ENCODE measurements at regions not wholly inside any gene's neighbourhood (a gene's known extent, or its start where the extent isn't known, plus 50 kb on each side); places are given as distances from the start of the nearest gene placed in this dataset.
"Not testable (repeated sequence)": the region's sequence is repeated elsewhere in the genome, so short reads cannot be mapped to it uniquely, and the experiment has no call there.

DNA sequence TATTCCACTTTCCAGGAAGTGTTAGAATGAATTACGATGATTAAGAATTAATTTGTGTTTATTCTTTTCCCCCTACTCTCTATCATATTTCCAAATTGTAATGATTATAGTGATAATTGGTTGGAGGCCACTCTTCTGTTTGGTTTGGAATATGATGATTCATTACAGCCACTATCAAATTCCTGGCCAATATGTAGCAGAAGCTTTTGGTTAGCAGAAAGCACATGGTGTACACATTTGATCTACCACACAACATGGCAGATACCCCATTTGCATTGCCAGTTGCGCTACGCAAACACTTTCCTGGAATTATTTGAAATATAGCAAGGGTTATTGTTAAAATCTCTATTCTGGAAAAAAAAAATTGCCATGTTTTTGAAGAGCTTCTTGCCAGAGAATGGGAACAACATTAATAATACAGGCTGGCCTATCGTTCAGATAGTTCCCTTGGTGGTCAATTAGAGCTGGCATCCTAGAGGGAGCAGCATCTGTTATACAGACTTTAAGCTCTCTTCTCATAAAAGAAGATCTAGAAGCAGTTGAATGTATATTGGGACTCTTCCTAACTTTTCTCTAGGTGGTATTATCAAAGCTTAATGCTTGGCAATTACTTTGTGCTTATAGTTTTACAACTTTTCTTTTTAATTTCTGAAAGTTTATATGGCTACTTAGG, 455.0 kb upstream of the ACTBL2 start:
- in situ Hi-C loops (cut with HindIII; ENCODE audit: low pct_unique_long_range_greater_than_20kb, low sequenced_read_pairs) = no loop called here
- no peak for TF ChIP-seq JUND (IDR thresholded peaks at IDR 0.05; ENCODE audit: low read depth)
- no peak for DNase-seq (ENCODE audit: low read depth in 1 of 2, low spot score in 1 of 2)

DNA sequence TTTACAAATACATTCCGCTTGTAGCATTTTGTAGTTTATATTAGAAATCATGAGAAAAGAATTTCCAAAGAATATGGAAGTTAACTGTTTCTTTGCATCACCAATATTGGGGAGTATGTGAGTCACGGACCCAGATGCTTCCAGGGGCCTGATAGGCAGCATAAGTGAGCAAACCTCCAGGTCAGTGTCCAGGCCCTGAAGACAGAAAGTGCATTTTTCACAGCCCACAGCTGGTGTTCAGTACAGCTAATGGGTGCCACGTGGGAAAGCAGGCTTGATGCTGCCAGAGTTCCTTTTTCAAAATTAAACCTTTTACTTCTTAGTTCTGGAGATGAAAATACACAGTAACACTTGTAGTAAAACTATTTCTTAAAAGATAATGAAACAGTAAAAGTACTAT, 454.4 kb upstream of the ACTBL2 start:
- DNase-seq (ENCODE audit: low read depth in 1 of 2, low spot score in 1 of 2) = no peak
- in situ Hi-C loops (cut with HindIII; ENCODE audit: low pct_unique_long_range_greater_than_20kb, low sequenced_read_pairs) = no loop called here

DNA sequence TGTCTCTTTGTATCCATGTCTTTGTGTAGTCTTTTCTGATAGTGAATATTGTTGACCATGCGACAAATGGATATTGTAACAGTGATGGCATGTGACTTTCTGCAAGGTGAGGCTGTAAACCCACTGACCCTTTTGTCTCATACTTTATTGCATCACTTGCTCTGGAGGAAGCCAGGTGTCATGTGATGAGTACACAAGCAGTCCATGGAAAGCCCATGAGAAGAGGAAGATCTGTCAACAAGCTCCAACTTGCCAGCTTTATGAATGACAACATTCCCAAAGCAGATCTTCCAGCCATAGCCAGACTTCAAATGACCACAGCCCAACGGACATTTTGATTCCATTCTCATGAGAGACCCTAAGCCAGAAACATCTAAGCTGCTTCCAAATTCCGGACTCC, 450.1 kb upstream of the ACTBL2 start:
- no peak for TF ChIP-seq JUND (IDR thresholded peaks at IDR 0.05; ENCODE audit: low read depth)
- in situ Hi-C loops (cut with HindIII; ENCODE audit: low pct_unique_long_range_greater_than_20kb, low sequenced_read_pairs) = no loop called here
- DNase-seq (ENCODE audit: low read depth in 1 of 2, low spot score in 1 of 2) = no peak

More for the DNA sequence above, 454.4 kb upstream of the ACTBL2 start:
- no peak for TF ChIP-seq JUND (IDR thresholded peaks at IDR 0.05; ENCODE audit: low read depth)

DNA sequence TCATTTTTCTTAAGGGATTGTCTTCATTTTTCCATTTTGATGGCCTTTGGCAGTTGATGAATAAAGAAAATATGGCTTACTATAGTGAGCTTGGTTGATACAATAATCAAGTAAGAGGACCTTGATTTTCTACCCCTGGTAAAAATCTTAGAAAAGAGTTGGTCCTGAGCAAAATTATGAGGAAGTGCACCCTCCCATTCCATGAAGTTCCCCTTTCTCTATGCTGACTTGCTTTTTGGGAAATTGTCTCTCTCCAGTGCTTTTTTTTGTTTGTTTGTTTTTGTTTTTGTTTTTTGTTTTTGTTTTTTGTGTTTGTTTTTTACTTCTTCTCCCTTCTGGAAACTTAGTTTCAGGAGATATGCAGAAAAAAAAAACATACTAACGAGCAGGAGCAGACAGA, 449.2 kb upstream of the ACTBL2 start:
- in situ Hi-C loops (cut with HindIII; ENCODE audit: low pct_unique_long_range_greater_than_20kb, low sequenced_read_pairs) = no loop called here
- no peak for TF ChIP-seq JUND (IDR thresholded peaks at IDR 0.05; ENCODE audit: low read depth)
- DNase-seq (ENCODE audit: low read depth in 1 of 2, low spot score in 1 of 2) = no peak

DNA sequence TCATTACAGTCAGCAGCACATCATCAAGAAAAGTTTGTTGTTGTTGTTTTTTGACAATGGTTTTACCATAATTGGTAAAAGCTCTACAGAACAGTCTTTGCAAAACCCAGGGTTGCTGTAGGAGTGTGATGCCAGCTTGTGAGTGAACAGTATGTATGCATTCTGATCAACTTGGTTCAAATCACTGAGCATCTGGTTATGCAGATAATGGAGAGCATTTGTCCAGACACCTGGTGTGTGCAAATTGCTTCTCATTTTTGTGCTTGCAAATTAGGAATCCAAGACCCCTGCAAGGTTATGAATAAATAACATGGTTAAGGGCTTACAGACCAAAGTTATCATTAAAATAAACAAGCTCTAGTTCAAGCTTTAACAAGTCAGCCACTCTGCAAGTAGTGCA, 448.7 kb upstream of the ACTBL2 start:
- in situ Hi-C loops (cut with HindIII; ENCODE audit: low pct_unique_long_range_greater_than_20kb, low sequenced_read_pairs) = no loop called here
- TF ChIP-seq JUND (IDR thresholded peaks at IDR 0.05; ENCODE audit: low read depth) = no peak
- no peak for DNase-seq (ENCODE audit: low read depth in 1 of 2, low spot score in 1 of 2)

DNA sequence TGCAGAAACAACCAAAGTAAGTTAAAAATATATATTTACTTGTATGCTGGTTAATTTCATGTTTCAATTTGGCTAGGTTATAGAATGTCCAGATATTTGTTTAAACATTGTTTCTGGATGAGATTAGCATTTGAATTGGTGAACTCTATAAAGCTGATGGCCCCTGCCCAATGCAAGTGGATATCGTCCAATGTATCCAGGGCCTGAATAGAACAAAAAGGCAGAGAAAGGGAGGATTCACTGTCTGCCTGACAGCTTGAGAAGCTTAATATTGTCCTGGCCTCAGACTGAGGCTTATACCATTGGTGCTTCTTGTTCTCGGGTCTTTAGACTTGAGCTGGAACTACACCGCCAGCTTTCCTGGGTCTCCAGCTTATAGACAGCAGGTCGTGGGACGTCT, 446.7 kb upstream of the ACTBL2 start:
- DNase-seq (ENCODE audit: low read depth in 1 of 2, low spot score in 1 of 2) = no peak
- TF ChIP-seq JUND (IDR thresholded peaks at IDR 0.05; ENCODE audit: low read depth) = no peak
- in situ Hi-C loops (cut with HindIII; ENCODE audit: low pct_unique_long_range_greater_than_20kb, low sequenced_read_pairs) = no loop called here

DNA sequence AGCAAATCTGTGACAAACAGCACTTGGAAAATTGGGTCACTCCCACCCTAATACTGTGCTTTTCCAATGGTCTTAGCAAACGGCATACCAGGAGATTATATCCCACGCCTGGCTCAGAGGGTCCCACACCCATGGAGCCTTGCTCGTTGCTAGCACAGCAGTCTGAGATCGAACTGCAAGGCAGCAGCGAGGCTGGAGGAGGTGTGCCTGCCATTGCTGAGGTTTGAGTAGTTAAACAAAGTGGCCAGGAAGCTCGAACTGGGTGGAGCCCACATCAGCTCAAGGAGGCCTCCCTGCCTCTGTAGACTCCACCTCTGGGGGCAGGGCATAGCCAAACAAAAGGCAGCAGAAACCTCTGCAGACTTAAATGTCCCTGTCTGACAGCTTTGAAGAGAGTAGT, 440.5 kb upstream of the ACTBL2 start:
- DNase-seq (ENCODE audit: low read depth in 1 of 2, low spot score in 1 of 2); in situ Hi-C loops (cut with HindIII; ENCODE audit: low pct_unique_long_range_greater_than_20kb, low sequenced_read_pairs): not testable (repeated sequence)

DNA sequence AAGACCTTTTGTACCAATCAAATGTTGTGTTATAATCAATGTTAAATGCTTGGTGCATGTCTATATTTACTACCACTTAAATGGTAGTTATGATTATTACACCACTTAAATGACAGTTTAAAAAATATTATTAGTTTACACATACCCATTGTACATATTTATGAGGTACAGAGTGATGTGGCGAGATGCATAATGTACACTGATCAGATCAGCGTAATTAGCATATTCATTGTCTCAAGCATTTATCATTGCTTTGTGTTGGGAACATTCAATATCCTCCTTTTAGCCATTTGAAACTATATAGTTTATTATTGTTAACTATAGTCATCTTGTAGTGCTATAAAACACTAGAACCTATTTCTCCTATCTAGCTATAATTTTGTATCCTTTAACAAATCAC, 434.4 kb upstream of the ACTBL2 start:
- TF ChIP-seq JUND (IDR thresholded peaks at IDR 0.05; ENCODE audit: low read depth) = no peak
- in situ Hi-C loops (cut with HindIII; ENCODE audit: low pct_unique_long_range_greater_than_20kb, low sequenced_read_pairs) = no loop called here
- no peak for DNase-seq (ENCODE audit: low read depth in 1 of 2, low spot score in 1 of 2)

DNA sequence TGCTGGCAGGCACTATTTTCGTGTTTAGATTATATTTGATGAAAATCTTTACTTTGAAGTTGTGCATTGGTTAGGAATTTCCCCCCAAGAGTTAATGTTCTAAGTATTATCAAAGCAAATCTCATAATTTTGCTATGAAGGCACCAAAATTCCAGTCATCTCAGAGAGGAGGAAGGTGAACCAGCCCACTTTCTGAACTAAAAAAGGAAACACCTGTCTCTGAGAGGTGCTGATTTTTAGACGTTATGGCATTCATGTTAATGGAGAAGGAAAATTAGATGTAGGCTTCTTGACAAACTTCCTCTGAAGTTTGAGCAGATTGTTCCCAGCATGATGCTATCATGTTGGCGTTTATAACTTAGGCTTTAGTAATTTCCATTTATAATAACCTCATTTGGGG, 432.9 kb upstream of the ACTBL2 start:
- no peak for TF ChIP-seq JUND (IDR thresholded peaks at IDR 0.05; ENCODE audit: low read depth)
- in situ Hi-C loops (cut with HindIII; ENCODE audit: low pct_unique_long_range_greater_than_20kb, low sequenced_read_pairs) = no loop called here
- no peak for DNase-seq (ENCODE audit: low read depth in 1 of 2, low spot score in 1 of 2)

DNA sequence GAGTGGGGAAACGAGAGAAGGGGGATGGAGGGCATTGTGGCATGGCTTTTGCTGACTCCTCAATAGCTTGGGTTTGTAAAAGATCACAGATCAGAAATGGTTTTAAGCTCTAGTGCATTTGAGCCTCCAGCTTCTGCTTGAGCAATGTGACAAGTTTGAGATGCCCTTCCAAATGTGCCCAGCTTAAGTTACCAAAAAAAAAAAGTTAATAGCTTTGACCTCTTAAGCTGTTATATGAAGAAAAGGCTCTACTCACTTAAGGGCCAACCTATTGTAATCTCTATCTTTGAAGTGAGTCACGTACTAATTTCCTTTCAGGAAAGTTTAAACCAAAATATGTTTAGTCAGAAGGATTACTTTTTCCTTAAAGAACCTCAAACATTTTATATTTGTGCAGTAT, 428.8 kb upstream of the ACTBL2 start:
- in situ Hi-C loops (cut with HindIII; ENCODE audit: low pct_unique_long_range_greater_than_20kb, low sequenced_read_pairs) = no loop called here
- no peak for TF ChIP-seq JUND (IDR thresholded peaks at IDR 0.05; ENCODE audit: low read depth)
- DNase-seq (ENCODE audit: low read depth in 1 of 2, low spot score in 1 of 2) = no peak

DNA sequence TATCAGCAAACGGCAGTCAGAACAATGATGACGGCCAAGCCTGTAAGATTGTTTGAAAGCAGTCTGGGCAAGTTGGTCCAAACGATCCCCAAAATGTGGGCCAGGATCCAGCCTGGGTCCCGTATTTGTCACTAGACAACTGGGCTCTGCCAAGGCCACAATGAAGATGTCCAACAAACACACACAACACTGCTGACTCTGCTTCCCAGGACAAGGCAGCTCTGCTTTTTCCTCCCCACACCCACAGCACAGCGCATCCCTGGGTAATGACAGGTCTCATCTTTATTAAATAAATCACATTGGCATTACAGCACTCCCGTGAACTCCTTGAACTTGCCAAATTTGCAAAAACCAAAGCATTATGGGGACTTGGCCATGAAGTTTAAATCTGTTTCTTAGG, 424.1 kb upstream of the ACTBL2 start:
- in situ Hi-C loops (cut with HindIII; ENCODE audit: low pct_unique_long_range_greater_than_20kb, low sequenced_read_pairs) = no loop called here
- no peak for DNase-seq (ENCODE audit: low read depth in 1 of 2, low spot score in 1 of 2)
- no peak for TF ChIP-seq JUND (IDR thresholded peaks at IDR 0.05; ENCODE audit: low read depth)

DNA sequence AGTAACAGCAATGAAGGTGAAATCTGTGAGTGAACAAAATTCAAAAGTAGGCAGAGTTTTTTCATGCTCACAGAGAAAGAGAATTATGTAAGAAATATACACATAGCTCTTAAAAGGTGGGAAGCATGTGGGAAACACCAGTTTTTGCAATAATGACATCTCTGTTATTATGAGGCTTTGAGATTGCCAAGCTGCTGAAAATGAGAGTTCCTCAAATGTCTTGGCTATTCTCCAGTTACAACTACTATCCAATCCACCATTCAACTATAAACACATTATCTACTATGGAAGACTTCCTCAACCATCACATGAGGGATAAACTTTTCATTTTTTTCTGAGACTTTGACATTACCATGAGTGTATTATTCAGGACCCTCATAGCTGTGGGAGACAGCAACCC, 420.8 kb upstream of the ACTBL2 start:
- in situ Hi-C loops (cut with HindIII; ENCODE audit: low pct_unique_long_range_greater_than_20kb, low sequenced_read_pairs) = no loop called here
- no peak for TF ChIP-seq JUND (IDR thresholded peaks at IDR 0.05; ENCODE audit: low read depth)
- DNase-seq (ENCODE audit: low read depth in 1 of 2, low spot score in 1 of 2) = no peak

DNA sequence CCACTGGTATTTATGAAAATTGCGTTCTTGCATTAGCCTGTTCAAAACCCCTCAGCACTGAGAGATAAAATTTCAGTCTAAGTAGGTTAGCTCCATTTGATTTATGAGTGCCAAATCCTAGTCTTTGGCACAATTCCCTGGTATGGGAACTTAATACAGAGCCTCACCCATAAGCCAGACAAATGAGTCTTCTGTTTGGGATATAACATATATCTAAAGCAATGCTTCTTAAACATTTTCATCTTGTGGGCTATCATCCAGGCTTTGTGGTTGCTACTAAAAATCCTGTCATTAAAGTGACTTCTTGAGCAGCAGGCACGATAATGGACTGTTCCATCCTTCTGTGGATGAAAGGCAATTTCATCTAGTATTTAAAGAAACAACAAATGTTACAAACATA, 419.5 kb upstream of the ACTBL2 start:
- in situ Hi-C loops (cut with HindIII; ENCODE audit: low pct_unique_long_range_greater_than_20kb, low sequenced_read_pairs) = no loop called here
- no peak for DNase-seq (ENCODE audit: low read depth in 1 of 2, low spot score in 1 of 2)
- no peak for TF ChIP-seq JUND (IDR thresholded peaks at IDR 0.05; ENCODE audit: low read depth)

DNA sequence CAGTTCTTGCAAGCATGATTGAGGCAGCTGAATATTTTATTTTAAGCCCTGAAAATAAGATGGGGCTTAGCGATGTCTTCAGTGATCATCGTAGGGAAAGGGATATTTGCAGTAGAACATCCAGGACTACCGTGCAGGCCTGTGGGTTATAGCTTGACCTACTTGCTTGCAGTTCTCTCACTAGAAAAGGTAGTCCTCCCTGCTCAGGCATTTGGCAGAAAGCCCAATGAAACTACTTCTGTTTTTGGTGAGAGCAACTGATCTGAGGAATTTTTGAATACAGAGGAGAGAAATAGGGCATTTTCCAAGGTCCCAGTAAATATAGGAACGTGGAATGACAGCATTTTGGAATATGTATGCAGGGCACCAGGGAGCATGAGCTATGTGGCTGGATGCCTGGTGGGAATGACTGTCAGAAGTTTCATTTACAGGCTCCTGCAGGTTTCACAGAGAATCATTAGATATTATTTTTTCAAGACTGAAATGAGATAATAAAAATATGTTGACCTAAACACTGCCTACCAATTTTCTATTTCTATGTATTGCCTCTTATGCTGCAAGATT, 417.9 kb upstream of the ACTBL2 start:
- no peak for TF ChIP-seq JUND (IDR thresholded peaks at IDR 0.05; ENCODE audit: low read depth)
- in situ Hi-C loops (cut with HindIII; ENCODE audit: low pct_unique_long_range_greater_than_20kb, low sequenced_read_pairs) = no loop called here
- DNase-seq (ENCODE audit: low read depth in 1 of 2, low spot score in 1 of 2) = no peak

All from T47D (cell line).